ENCODE measurements at regions not wholly inside any gene's neighbourhood (a gene's known extent, or its start where the extent isn't known, plus 50 kb on each side); places are given as distances from the start of the nearest gene placed in this dataset.

DNA sequence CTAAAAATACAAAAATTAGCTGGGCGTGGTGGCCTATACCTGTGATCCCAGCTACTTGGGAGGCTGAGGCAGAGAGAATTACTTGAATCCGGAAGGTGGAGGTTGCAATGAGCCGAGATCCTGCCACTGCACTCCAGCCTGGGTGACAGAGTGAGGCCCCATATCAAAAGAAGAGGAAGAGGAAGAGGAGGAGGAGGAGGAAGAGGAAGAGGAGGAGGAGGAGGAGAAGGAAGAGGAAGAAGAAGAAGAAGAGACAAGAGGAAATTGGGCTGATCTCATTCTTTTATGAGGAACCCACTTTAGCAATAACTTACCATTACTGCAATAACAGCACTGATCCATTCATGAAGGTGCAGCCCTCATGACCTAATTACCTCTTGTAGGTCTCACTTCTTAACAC, 138.9 kb upstream of the GIMD1 start:
- no peak for DNase-seq

GRCh38 chr4:106503116-106504050, 134.8 kb upstream of the GIMD1 start:
- no peak for DNase-seq

- peak; percentile 15 for DNase-seq
Measured at GRCh38 chr4:106502106-106502699, 133.6 kb upstream of the GIMD1 start.

- DNase-seq = no peak
Measured at GRCh38 chr4:106497271-106497670, 128.7 kb upstream of the GIMD1 start.

- DNase-seq = no peak
Measured at GRCh38 chr4:106496061-106496460, 127.5 kb upstream of the GIMD1 start.

- no peak for DNase-seq
Measured at GRCh38 chr4:106495476-106495875, 126.9 kb upstream of the GIMD1 start.

DNA sequence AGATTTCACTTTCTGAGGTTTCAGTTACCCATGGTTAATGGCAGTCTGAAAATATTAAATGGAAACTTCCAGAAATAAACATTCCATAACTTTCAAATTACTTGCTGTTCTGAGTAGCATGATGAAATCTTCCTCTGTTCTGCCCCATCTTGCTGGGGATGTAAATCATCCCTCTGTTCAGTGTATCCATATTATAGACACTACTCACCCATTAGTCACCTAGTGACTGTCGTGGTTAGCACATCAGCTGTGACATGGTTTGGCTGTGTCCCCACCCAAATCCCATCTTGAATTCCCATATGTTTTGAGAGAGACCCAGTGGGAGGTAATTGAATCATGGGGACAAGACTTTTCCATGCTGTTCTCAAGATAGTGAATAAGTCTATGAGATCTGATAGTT, 125.5 kb upstream of the GIMD1 start:
- DNase-seq = no peak

GRCh38 chr4:106493086-106493485, 124.5 kb upstream of the GIMD1 start:
- DNase-seq = no peak

- no peak for DNase-seq
Measured at GRCh38 chr4:106486533-106486932, 118.0 kb upstream of the GIMD1 start.

GRCh38 chr4:106481801-106482200, 113.2 kb upstream of the GIMD1 start:
- no peak for DNase-seq

GRCh38 chr4:106478152-106478551, 109.6 kb upstream of the GIMD1 start:
- DNase-seq = no peak

DNA sequence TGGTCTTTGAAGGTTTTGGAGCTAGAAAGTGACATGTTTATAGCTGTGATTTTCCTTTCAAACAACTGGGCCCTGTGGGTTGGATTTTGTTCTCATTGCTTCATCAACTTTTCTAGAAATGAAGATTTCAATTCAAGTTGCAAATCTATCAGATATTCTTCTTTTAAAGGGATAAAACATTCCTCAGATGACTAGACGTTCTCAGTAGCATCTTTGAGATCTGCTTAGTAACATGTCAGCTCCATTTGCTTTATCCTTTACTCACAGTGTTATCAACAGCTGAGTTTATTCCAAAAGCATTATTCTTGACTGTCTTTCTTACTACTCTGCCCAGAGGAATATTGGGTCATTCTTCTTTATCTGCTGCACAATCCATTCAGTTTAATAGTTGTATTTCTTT, 108.2 kb upstream of the GIMD1 start:
- DNase-seq = no peak

- no peak for DNase-seq
Measured at GRCh38 chr4:106473515-106473914, 104.9 kb upstream of the GIMD1 start.

DNA sequence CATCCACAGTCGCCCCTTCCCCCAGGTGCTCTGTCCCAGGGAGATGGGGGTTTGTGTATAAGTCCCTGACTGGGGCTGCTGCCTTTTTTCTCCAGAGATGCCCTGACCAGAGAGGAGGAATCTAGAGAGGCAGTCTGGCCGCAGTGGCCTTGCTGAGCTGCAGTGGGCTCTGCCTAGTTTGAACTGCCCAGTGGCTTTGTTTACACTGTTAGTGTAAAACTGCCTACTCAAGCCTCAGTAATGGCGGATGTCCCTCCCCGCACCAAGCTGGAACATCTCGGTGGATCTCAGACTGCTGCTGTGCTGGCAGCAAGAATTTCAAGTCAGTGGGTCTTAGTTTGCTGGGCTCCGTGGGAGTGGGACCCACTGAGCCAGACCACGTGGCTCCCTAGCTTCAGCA, 102.6 kb upstream of the GIMD1 start:
- no peak for DNase-seq

DNA sequence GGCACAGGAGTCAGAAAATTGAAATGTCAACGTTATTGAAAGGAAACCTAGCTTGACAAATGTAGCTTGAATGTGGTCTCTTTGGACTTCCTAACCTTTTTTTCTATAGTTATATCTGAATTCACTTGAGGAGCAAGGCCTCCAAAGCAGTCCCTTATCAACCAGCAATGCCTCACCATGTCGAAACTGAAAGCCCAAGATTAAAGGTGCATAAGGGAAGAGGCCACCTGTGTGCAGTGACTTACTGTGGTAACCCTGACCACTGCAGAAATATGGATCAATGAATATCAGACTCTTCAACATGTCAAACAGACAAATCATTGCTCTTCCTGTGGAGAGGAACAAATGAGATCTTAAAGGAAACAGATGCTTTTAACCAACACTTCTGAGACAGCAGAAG, 95.0 kb upstream of the GIMD1 start:
- DNase-seq = no peak

GRCh38 chr4:106454581-106454980, 86.0 kb upstream of the GIMD1 start:
- no peak for DNase-seq

DNA sequence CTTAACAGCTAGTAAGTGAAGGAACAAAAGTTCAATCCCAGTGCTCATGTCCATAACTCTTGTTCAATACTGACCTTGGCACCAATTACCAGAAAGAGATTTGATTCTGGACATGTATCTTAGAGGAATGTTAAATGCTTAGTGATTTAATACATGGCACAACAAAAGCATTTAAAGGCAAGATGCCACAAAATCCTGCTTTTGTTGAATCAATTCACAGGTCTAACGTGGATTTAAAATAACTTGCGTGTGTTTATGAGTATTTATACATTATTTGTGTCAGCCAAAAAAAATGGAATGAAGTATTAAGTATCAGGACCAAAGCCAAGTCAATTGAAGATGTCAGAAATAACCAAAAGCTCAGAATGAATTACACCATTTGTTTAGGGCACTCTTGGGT, 85.4 kb upstream of the GIMD1 start:
- no peak for DNase-seq

DNA sequence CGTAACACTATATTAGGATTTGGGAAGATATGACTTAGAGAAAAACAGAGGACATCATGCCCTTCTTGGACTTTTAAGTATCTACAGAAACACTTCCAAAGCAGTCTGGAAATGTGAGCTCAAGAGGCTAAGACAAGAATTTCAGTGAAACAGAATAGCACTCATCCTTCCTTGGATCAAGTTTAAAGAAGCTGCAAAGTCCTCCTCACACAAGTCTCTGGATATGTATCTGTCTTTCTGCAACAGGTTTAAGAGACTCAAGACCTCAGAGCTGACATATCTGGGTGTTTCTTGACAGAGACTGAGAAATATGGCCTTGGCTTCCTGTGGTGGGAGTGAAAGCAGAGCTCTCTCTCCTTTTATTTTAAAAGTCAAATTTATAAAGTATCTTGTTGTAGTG, 82.5 kb upstream of the GIMD1 start:
- DNase-seq = no peak

DNA sequence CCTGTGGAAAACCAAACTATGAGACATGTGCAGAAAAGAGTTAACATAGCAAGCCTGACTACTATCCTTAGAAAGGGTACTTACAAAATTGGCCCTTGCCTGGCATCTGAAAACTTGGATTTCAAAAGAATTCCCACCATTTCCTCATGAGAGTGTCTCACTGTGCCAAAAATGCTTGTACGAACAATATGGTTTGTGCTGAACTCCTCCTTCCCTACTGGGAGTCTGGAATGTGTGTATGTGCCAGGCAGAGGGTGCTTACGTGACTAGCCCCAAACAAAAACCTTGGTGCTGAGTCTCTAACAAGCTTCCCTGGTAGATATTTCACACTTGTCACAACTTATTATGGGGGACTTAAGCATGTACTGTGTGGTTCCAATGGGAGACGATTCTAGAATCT, 81.7 kb upstream of the GIMD1 start:
- DNase-seq = no peak

GRCh38 chr4:106444557-106444956, 76.0 kb upstream of the GIMD1 start:
- DNase-seq = no peak

GRCh38 chr4:106430797-106431196, 62.2 kb upstream of the GIMD1 start:
- no peak for DNase-seq

DNA sequence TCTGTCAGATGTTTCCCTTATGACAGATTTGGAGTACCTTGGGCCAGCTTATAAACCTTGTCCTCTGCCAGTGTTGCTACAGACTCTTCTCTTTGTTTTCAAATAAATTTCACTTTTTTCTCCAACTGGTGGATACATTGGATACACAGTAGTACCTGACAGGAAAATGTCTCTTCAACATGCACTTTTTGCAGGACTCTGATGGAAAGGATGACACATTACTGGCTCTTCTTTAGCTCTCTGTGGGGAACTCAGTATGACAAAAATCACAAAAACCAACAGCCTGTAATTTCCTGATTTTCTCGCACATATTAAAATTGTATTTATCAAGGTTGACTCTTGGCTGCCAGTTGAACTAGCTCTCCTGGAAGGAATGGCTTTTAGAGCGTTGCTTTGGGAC, 61.3 kb upstream of the GIMD1 start:
- no peak for DNase-seq

GRCh38 chr4:106426069-106426468, 57.5 kb upstream of the GIMD1 start:
- DNase-seq = no peak

DNA sequence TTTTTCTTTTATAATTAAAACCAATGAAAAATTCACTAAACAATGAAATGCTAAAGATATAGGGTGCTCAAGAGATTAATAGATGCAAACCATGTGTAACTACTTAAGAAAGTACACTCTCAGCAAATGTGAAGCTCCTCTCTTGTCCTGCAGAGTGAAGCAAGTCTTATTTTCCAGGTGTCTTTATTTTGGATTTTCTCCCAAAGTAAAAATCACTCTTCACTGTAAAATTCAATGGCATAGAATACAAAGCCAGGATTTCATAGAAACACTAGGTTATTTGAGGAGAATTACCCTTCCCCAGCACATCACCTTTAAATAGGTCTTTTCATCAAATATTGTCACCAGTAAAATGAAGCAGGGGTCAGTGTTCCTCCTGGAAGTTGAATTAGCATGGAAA, 57.0 kb upstream of the GIMD1 start:
- no peak for DNase-seq

- no peak for DNase-seq
Measured at GRCh38 chr4:106424426-106424825, 55.8 kb upstream of the GIMD1 start.

All from NCI-H446 treated with DMSO at 0.1 percent for 48 hours (cell line).